Ovary (tissue), 7 donors: ENCODE measurements at regions not wholly inside any gene's neighbourhood (a gene's known extent, or its start where the extent isn't known, plus 50 kb on each side); places are given as distances from the start of the nearest gene placed in this dataset.

Source experiments
- DNase-seq, 5 donors: peaks; one replicate each; pipeline ENCODE4 v3.0.0-alpha.2; 2019 to 2020
- H3K27ac ChIP-seq, 2 donors: fragments of 200-600 bp; one replicate each; pipeline versions ENCODE4 v1.5.1 to v1.8.0; 2019 to 2022
- H3K27me3 ChIP-seq: fragments of 200-600 bp; one replicate; pipeline ENCODE4 v1.8.0; 2022
- H3K36me3 ChIP-seq: fragments of 200-600 bp; sonication (generic); one replicate; pipeline ENCODE4 v1.5.1; 2019
- H3K4me1 ChIP-seq: one replicate; pipeline ENCODE4 v1.8.1; 2013; ENCODE audit warnings: mild to moderate bottlenecking, moderate library complexity; ENCODE audit not compliant: insufficient read depth
- H3K4me3 ChIP-seq: fragments of 200-600 bp; sonication (generic); one replicate; pipeline ENCODE4 v1.5.1; 2017
- H3K9me3 ChIP-seq, 2 donors: fragments of 200-600 bp in 1 of 2; sonication (generic) in 1 of 2; one replicate each; pipeline versions ENCODE4 v1.5.1 to v1.8.1; 2013 to 2019; ENCODE audit warnings: mild to moderate bottlenecking in 1 of 2, moderate library complexity in 1 of 2
- CTCF ChIP-seq, 3 donors: fragments of 450-650 bp in 2 of 3; fragments of 200-600 bp in 1 of 3; IDR thresholded peaks; one replicate each; pipeline versions ENCODE4 v1.5.1 to v1.8.0; 2016 to 2022; ENCODE audit warnings: antibody characterized with exemption in 3 of 3, mild to moderate bottlenecking in 1 of 3
- EP300 ChIP-seq: sonication (generic); formaldehyde crosslinking; IDR thresholded peaks from one replicate; pipeline ENCODE4 v1.6.1; 2017; ENCODE audit warnings: antibody characterized with exemption
- POLR2A ChIP-seq: fragments of 450-650 bp; IDR thresholded peaks from one replicate; pipeline ENCODE4 v1.6.1; 2017; ENCODE audit warnings: antibody characterized with exemption, mild to moderate bottlenecking, moderate library complexity
- WGBS, 3 donors: extraction: QIAGEN DNeasy Blood & Tissue Kit in 1 of 3; methylation state at CpG; one replicate each; pipeline versions ENCODE4 v1.1.5 to v1.1.7; 2013 to 2017; 5-methylcytosine and 5-hydroxymethylcytosine counted together
- intact Hi-C, 4 donors: fragments of 100-400 bp; cut with DNase I; formaldehyde crosslinking; loops; one replicate each; pipeline versions ENCODE4 v1.11.0 to v1.15.1; 2022 to 2023
- donor health status: DM: no; HTN: no; CAD: no; lungs with moderate emphysema.
- donor health status: DM: no; HTN: no; CAD: no.
- donor health status: Bipolar disorder and iron deficiency.
- donor health status: DM: no; HTN: no; CAD: no.
- donor health status: DM: yes; HTN: yes; CAD: no.

DNA sequence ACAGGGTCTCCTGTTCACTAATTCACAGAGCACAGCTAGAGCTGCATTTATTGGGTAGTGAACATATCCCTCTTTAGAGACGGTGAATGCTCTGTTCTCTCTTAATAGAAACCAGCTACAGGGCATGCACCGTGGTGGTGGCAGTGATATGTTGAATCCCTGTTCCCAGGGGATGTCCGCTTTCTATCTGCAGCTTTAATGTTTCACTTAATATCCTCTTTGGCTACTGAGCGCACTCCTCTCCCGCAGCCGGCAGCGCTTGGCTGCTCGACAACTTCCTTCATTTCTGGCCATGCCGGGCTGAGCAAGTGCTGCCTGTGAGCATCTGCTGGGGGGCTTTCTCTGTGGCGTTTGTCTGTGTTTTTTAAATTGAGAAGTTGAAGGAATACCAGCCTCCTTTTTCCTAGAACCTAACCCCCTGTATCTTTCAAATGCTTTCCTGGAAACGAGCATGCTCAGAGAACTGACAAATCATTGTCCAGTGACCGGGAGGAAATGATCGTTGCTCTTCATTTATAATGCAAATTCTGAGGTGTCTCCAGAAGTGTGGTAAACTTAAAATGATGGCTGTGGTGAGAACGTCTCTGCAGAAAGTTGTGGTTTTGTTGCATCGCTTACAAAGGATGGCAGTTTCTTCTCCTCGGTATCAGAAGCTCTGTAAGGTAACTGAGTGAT, 297.9 kb downstream of the UTRN start:
- no peak for TF ChIP-seq EP300
- TF ChIP-seq POLR2A = no peak
- no peak for TF ChIP-seq CTCF (IDR thresholded peaks at IDR 0.05)
- intact Hi-C loops = loop anchor here in 2 of 4 donors (10.0 kb wide), 1 partner anchor 352 kb away; no protein-coding TSS in a partner anchor
- Histone ChIP-seq H3K36me3 (no peaks in the 10 kb centered on the region), H3K9me3 (no peaks in the 10 kb centered on the region), H3K27ac (no peak overlapping the region), H3K4me1 (peaks cover 2% of the 10 kb centered on the region), H3K27me3 (no peaks in the 10 kb centered on the region), H3K4me3 (no peak overlapping the region)
- peak in 3 of 5 donors; percentile 10 to 41 (median 29) for DNase-seq
- 21 to 29% (median 23%) methylated on average over 16 of the region's 16 CpGs for WGBS, 3 donors

- no peak for DNase-seq
- Histone ChIP-seq H3K27ac (no peak overlapping the region), H3K4me3 (no peak overlapping the region), H3K4me1 (peaks cover 2% of the 10 kb centered on the region), H3K27me3 (no peaks in the 10 kb centered on the region), H3K36me3 (no peaks in the 10 kb centered on the region), H3K9me3 (no peaks in the 10 kb centered on the region)
- intact Hi-C loops = loop anchor here in 2 of 4 donors (10.0 kb wide), 1 partner anchor 351 kb away; no protein-coding TSS in a partner anchor
- TF ChIP-seq EP300 = no peak
- no peak for TF ChIP-seq CTCF (IDR thresholded peaks at IDR 0.05)
- TF ChIP-seq POLR2A = no peak
- 74 to 95% (median 89%) methylated on average over 1 of the region's 1 CpG for WGBS, 3 donors
Measured at GRCh38 chr6:144583614-144583954, 298.4 kb downstream of the UTRN start.

GRCh38 chr6:144585217-144585814, 300.2 kb downstream of the UTRN start:
- no peak overlapping the region for H3K4me3 ChIP-seq
- intact Hi-C loops = loop anchor here in 2 of 4 donors (10.0 kb wide), 1 partner anchor 349 kb away; no protein-coding TSS in a partner anchor
- H3K27ac ChIP-seq = no peak overlapping the region
- no peak for DNase-seq
- no peaks in the 10 kb centered on the region for H3K27me3 ChIP-seq
- no peaks in the 10 kb centered on the region for H3K36me3 ChIP-seq
- peaks cover 2% of the 10 kb centered on the region for H3K4me1 ChIP-seq
- 16 to 34% (median 21%) methylated on average over 3 of the region's 3 CpGs for WGBS, 3 donors
- H3K9me3 ChIP-seq = no peaks in the 10 kb centered on the region
- TF ChIP-seq CTCF (IDR thresholded peaks at IDR 0.05) = peak in 2 of 3 donors; percentile 42 to 44
- TF ChIP-seq POLR2A = no peak
- TF ChIP-seq EP300 = no peak

- 79 to 86% (median 84%) methylated on average over 3 of the region's 3 CpGs for WGBS, 3 donors
- Histone ChIP-seq H3K4me3 (no peak overlapping the region), H3K9me3 (no peaks in the 10 kb centered on the region), H3K27ac (no peak overlapping the region), H3K4me1 (peaks cover 2% of the 10 kb centered on the region), H3K27me3 (no peaks in the 10 kb centered on the region), H3K36me3 (no peaks in the 10 kb centered on the region)
- no peak for DNase-seq
- TF ChIP-seq CTCF (IDR thresholded peaks at IDR 0.05) = no peak
- TF ChIP-seq EP300 = no peak
- TF ChIP-seq POLR2A = no peak
- intact Hi-C loops = loop anchor here in 2 of 4 donors (10.0 kb wide), 1 partner anchor 348 kb away; no protein-coding TSS in a partner anchor
Measured at GRCh38 chr6:144586986-144587385, 301.9 kb downstream of the UTRN start.
